ENCODE measurements at regions not wholly inside any gene's neighbourhood (a gene's known extent, or its start where the extent isn't known, plus 50 kb on each side); places are given as distances from the start of the nearest gene placed in this dataset.

GRCh38 chr4:20394512-20394911 is 142.8 kb downstream of the SLIT2 start:
- H3K4me1 Mint-ChIP-seq (ENCODE audit: low read depth): no peaks in the 10 kb centered on the region
- CTCF ChIA-PET: no interaction called here
- no peaks in the 10 kb centered on the region for H3K9me3 Mint-ChIP-seq
- POLR2A ChIA-PET: no interaction called here
- intact Hi-C loops (cut with DNase I, micrococcal nuclease): no loop called here
- H3K36me3 ChIP-seq (ENCODE audit: insufficient read depth, low read length): no peaks in the 10 kb centered on the region
- ATAC-seq (ENCODE audit: poor library complexity) (no peak), DNase-seq (no peak)
- no peak overlapping the region for H3K4me3 Mint-ChIP-seq
- no peaks in the 10 kb centered on the region for H3K9me3 ChIP-seq (ENCODE audit: control insufficient read depth in 1 of 2, insufficient read depth in 1 of 2, low read length in 2 of 2)
- H3K27me3 Mint-ChIP-seq: peaks cover 6% of the 10 kb centered on the region
- H3K27ac ChIP-seq (ENCODE audit: low read depth in 1 of 2, low read length in 2 of 2): no peak overlapping the region
- H3K36me3 Mint-ChIP-seq (ENCODE audit: low read depth): no peaks in the 10 kb centered on the region
- no peaks in the 10 kb centered on the region for H3K4me1 ChIP-seq (ENCODE audit: insufficient read depth, low read length)
- no peak overlapping the region for H3K27ac Mint-ChIP-seq
- no peaks in the 10 kb centered on the region for H3K27me3 ChIP-seq (ENCODE audit: control insufficient read depth in 1 of 2, insufficient read depth in 2 of 2, low read length in 2 of 2)
- H3K4me3 ChIP-seq (ENCODE audit: low read length): no peak overlapping the region
- TF ChIP-seq CTCF (IDR thresholded peaks at IDR 0.05): no peak

DNA sequence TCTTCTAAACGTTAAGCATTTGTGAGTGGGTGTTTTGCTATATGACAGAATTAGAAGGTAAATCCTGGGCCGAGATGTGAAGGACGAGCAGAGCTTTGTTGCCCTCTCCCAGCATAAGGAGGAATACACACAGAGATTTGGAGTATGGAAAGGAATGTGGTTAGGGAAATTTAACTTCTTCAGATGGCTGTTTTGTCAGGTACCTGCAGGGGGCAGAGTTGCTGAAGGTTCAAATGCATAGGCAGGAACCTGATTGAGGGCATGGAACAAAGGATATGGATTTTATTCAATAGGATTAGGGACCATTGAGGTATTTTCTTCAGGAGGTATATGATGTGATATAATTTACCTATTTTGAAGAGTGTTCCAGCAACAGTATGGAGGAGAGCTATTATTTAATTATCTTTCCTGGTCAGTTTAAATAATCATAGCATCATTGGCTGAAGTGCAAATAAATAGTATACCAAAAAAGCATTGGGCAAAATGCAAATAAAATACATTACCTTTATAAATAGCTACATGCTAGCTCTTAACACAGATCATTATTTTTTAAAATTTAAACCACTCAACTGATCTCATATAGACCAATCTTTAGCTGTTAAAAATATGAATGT is 143.6 kb downstream of the SLIT2 start:
- Histone ChIP-seq H3K27ac (ENCODE audit: low read depth in 1 of 2, low read length in 2 of 2) (no peak overlapping the region), H3K4me3 (ENCODE audit: low read length) (no peak overlapping the region), H3K27me3 (ENCODE audit: control insufficient read depth in 1 of 2, insufficient read depth in 2 of 2, low read length in 2 of 2) (no peaks in the 10 kb centered on the region), H3K9me3 (ENCODE audit: control insufficient read depth in 1 of 2, insufficient read depth in 1 of 2, low read length in 2 of 2) (no peaks in the 10 kb centered on the region), H3K4me1 (ENCODE audit: insufficient read depth, low read length) (no peaks in the 10 kb centered on the region), H3K36me3 (ENCODE audit: insufficient read depth, low read length) (no peaks in the 10 kb centered on the region)
- POLR2A ChIA-PET: no interaction called here
- H3K27me3 Mint-ChIP-seq: peaks cover 6% of the 10 kb centered on the region
- no peaks in the 10 kb centered on the region for H3K36me3 Mint-ChIP-seq (ENCODE audit: low read depth)
- CTCF ChIA-PET: no interaction called here
- no peaks in the 10 kb centered on the region for H3K4me1 Mint-ChIP-seq (ENCODE audit: low read depth)
- H3K27ac Mint-ChIP-seq: no peak overlapping the region
- no peak overlapping the region for H3K4me3 Mint-ChIP-seq
- ATAC-seq (ENCODE audit: poor library complexity) (no peak), DNase-seq (peak in 5 of 14 experiments; percentile 2 to 33 (median 13))
- no peaks in the 10 kb centered on the region for H3K9me3 Mint-ChIP-seq
- TF ChIP-seq CTCF (IDR thresholded peaks at IDR 0.05): no peak
- intact Hi-C loops (cut with DNase I, micrococcal nuclease): no loop called here

- intact Hi-C loops (cut with DNase I, micrococcal nuclease): no loop called here
- H3K27me3 ChIP-seq (ENCODE audit: control insufficient read depth in 1 of 2, insufficient read depth in 2 of 2, low read length in 2 of 2): no peaks in the 10 kb centered on the region
- no peaks in the 10 kb centered on the region for H3K9me3 Mint-ChIP-seq
- peaks cover under 1% of the 10 kb centered on the region for H3K27me3 Mint-ChIP-seq
- H3K4me1 ChIP-seq (ENCODE audit: insufficient read depth, low read length): no peaks in the 10 kb centered on the region
- no peaks in the 10 kb centered on the region for H3K9me3 ChIP-seq (ENCODE audit: control insufficient read depth in 1 of 2, insufficient read depth in 1 of 2, low read length in 2 of 2)
- no peak overlapping the region for H3K4me3 ChIP-seq (ENCODE audit: low read length)
- no peak for TF ChIP-seq CTCF (IDR thresholded peaks at IDR 0.05)
- DNase-seq: no peak
- ChIA-PET CTCF (no interaction called here), POLR2A (no interaction called here)
- no peak overlapping the region for H3K4me3 Mint-ChIP-seq
- ATAC-seq (ENCODE audit: poor library complexity): no peak
- H3K27ac ChIP-seq (ENCODE audit: low read depth in 1 of 2, low read length in 2 of 2): no peak overlapping the region
- no peaks in the 10 kb centered on the region for H3K36me3 Mint-ChIP-seq (ENCODE audit: low read depth)
- no peak overlapping the region for H3K27ac Mint-ChIP-seq
- no peaks in the 10 kb centered on the region for H3K36me3 ChIP-seq (ENCODE audit: insufficient read depth, low read length)
- no peaks in the 10 kb centered on the region for H3K4me1 Mint-ChIP-seq (ENCODE audit: low read depth)
These were observed 151.6 kb downstream of the SLIT2 start for GRCh38 chr4:20403290-20403689.
